GM12892 (cell line): ENCODE measurements at regions not wholly inside any gene's neighbourhood (a gene's known extent, or its start where the extent isn't known, plus 50 kb on each side); places are given as distances from the start of the nearest gene placed in this dataset.

ENCODE experiments used
- POLR2A ChIP-seq: IDR thresholded peaks from 2 replicates; pipeline ENCODE4 v1.6.1; 2011; ENCODE audit warnings: low read depth, low read length, control low read depth
- TAF1 ChIP-seq: IDR thresholded peaks from 2 replicates; pipeline ENCODE4 v1.6.1; 2011; ENCODE audit warnings: low read depth, mild to moderate bottlenecking, control low read depth, low read length, borderline replicate concordance

- no peak for TF ChIP-seq TAF1
- no peak for TF ChIP-seq POLR2A
These were observed 476.0 kb downstream of the GABRG1 start for GRCh38 chr4:45647823-45648222.
